ENCODE measurements at regions not wholly inside any gene's neighbourhood (a gene's known extent, or its start where the extent isn't known, plus 50 kb on each side); places are given as distances from the start of the nearest gene placed in this dataset.
A peak's percentile ranks its signal among the peaks of the same experiment; 100 is the strongest.

- Histone ChIP-seq H3K9ac (ENCODE audit: insufficient read depth in 1 of 2, low read length in 2 of 2) (no peak overlapping the region), H3K27me3 (ENCODE audit: control insufficient read depth in 3 of 3, insufficient read depth in 3 of 3, low read length in 2 of 3) (peaks cover 0 to 4% (median 0%) of the 10 kb centered on the region in 3 donors), H3K9me3 (ENCODE audit: control insufficient read depth in 4 of 4, insufficient read depth in 3 of 4, low read length in 3 of 4) (no peaks in the 10 kb centered on the region), H3K4me1 (ENCODE audit: control insufficient read depth in 5 of 5, insufficient read depth in 5 of 5, low read length in 5 of 5) (peaks cover 0 to 13% (median 0%) of the 10 kb centered on the region in 5 donors), H3K36me3 (ENCODE audit: control insufficient read depth in 4 of 4, insufficient read depth in 4 of 4, low read length in 4 of 4) (no peaks in the 10 kb centered on the region), H3K27ac (ENCODE audit: low read depth in 1 of 2, low read length in 1 of 2) (no peak overlapping the region), H3K4me3 (no peak overlapping the region)
- 84 to 85% methylated on average over 4 of the region's 4 CpGs for WGBS, 2 donors
- no peak for ATAC-seq (ENCODE audit: insufficient read depth, low FRiP score)
- no peak for DNase-seq
- TF ChIP-seq CTCF (IDR thresholded peaks at IDR 0.05; ENCODE audit: control extremely low read depth, extremely low read depth): no peak
These were observed 629.8 kb downstream of the CDH26 start for GRCh38 chr20:60587986-60588385.

- Histone ChIP-seq H3K9ac (ENCODE audit: insufficient read depth in 1 of 2, low read length in 2 of 2) (no peak overlapping the region), H3K27ac (ENCODE audit: low read depth in 1 of 2, low read length in 1 of 2) (no peak overlapping the region), H3K9me3 (ENCODE audit: control insufficient read depth in 4 of 4, insufficient read depth in 3 of 4, low read length in 3 of 4) (no peaks in the 10 kb centered on the region), H3K36me3 (ENCODE audit: control insufficient read depth in 4 of 4, insufficient read depth in 4 of 4, low read length in 4 of 4) (no peaks in the 10 kb centered on the region), H3K4me1 (ENCODE audit: control insufficient read depth in 5 of 5, insufficient read depth in 5 of 5, low read length in 5 of 5) (peaks cover 0 to 13% (median 0%) of the 10 kb centered on the region in 5 donors), H3K27me3 (ENCODE audit: control insufficient read depth in 3 of 3, insufficient read depth in 3 of 3, low read length in 2 of 3) (no peaks in the 10 kb centered on the region), H3K4me3 (no peak overlapping the region)
- ATAC-seq (ENCODE audit: insufficient read depth, low FRiP score): no peak
- DNase-seq: peak; percentile 77 to 91 (median 89)
- WGBS, 2 donors: 19 to 25% methylated on average over 3 of the region's 3 CpGs
- TF ChIP-seq CTCF (IDR thresholded peaks at IDR 0.05; ENCODE audit: control extremely low read depth, extremely low read depth): no peak
These were observed 631.4 kb downstream of the CDH26 start for GRCh38 chr20:60589623-60590022.

- H3K27ac ChIP-seq (ENCODE audit: low read depth in 1 of 2, low read length in 1 of 2): no peak overlapping the region
- peaks cover 0 to 12% (median 0%) of the 10 kb centered on the region in 5 donors for H3K4me1 ChIP-seq (ENCODE audit: control insufficient read depth in 5 of 5, insufficient read depth in 5 of 5, low read length in 5 of 5)
- ATAC-seq (ENCODE audit: insufficient read depth, low FRiP score) (no peak), DNase-seq (no peak)
- H3K27me3 ChIP-seq (ENCODE audit: control insufficient read depth in 3 of 3, insufficient read depth in 3 of 3, low read length in 2 of 3): no peaks in the 10 kb centered on the region
- H3K4me3 ChIP-seq: no peak overlapping the region
- no peaks in the 10 kb centered on the region for H3K9me3 ChIP-seq (ENCODE audit: control insufficient read depth in 4 of 4, insufficient read depth in 3 of 4, low read length in 3 of 4)
- no peaks in the 10 kb centered on the region for H3K36me3 ChIP-seq (ENCODE audit: control insufficient read depth in 4 of 4, insufficient read depth in 4 of 4, low read length in 4 of 4)
- TF ChIP-seq CTCF (IDR thresholded peaks at IDR 0.05; ENCODE audit: control extremely low read depth, extremely low read depth): no peak
- WGBS, 2 donors: 69 to 70% methylated on average over 6 of the region's 6 CpGs
- H3K9ac ChIP-seq (ENCODE audit: insufficient read depth in 1 of 2, low read length in 2 of 2): no peak overlapping the region
These were observed 633.1 kb downstream of the CDH26 start for GRCh38 chr20:60591172-60591799.

GRCh38 chr20:60598528-60598927, 640.3 kb downstream of the CDH26 start:
- peaks cover 0 to 6% (median 0%) of the 10 kb centered on the region in 4 donors for H3K9me3 ChIP-seq (ENCODE audit: control insufficient read depth in 4 of 4, insufficient read depth in 3 of 4, low read length in 3 of 4)
- H3K4me3 ChIP-seq: no peak overlapping the region
- no peak for DNase-seq

More at GRCh38 chr20:60598528-60598927, 640.3 kb downstream of the CDH26 start:
- no peak for TF ChIP-seq CTCF (IDR thresholded peaks at IDR 0.05; ENCODE audit: control extremely low read depth, extremely low read depth)
- ATAC-seq (ENCODE audit: insufficient read depth, low FRiP score): no peak
- 86 to 93% methylated on average over 14 of the region's 14 CpGs for WGBS, 2 donors
- Histone ChIP-seq H3K9ac (ENCODE audit: insufficient read depth in 1 of 2, low read length in 2 of 2) (no peak overlapping the region), H3K36me3 (ENCODE audit: control insufficient read depth in 4 of 4, insufficient read depth in 4 of 4, low read length in 4 of 4) (no peaks in the 10 kb centered on the region), H3K27ac (ENCODE audit: low read depth in 1 of 2, low read length in 1 of 2) (no peak overlapping the region), H3K27me3 (ENCODE audit: control insufficient read depth in 3 of 3, insufficient read depth in 3 of 3, low read length in 2 of 3) (no peaks in the 10 kb centered on the region), H3K4me1 (ENCODE audit: control insufficient read depth in 5 of 5, insufficient read depth in 5 of 5, low read length in 5 of 5) (no peaks in the 10 kb centered on the region)

Measured in lung (tissue), 11 donors.